Stomach smooth muscle (tissue), 2 donors: ENCODE measurements at regions not wholly inside any gene's neighbourhood (a gene's known extent, or its start where the extent isn't known, plus 50 kb on each side); places are given as distances from the start of the nearest gene placed in this dataset.
"Not testable (repeated sequence)": the region's sequence is repeated elsewhere in the genome, so short reads cannot be mapped to it uniquely, and the experiment has no call there.

Experiments
- H3K27ac ChIP-seq: one replicate; pipeline ENCODE4 v1.7.0; 2013; ENCODE audit warnings: mild to moderate bottlenecking, low read length, inconsistent platforms
- H3K27me3 ChIP-seq, 2 donors: one replicate each; pipeline ENCODE4 v1.7.0; 2013; ENCODE audit warnings: low read length in 2 of 2; ENCODE audit not compliant: insufficient read depth in 2 of 2, control insufficient read depth in 1 of 2
- H3K36me3 ChIP-seq, 2 donors: one replicate each; pipeline ENCODE4 v1.7.0; 2013; ENCODE audit warnings: low read length in 2 of 2; ENCODE audit not compliant: control insufficient read depth in 2 of 2, insufficient read depth in 2 of 2
- H3K4me1 ChIP-seq: one replicate; pipeline ENCODE4 v1.7.0; 2013; ENCODE audit warnings: low read length; ENCODE audit not compliant: control insufficient read depth, insufficient read depth
- H3K4me3 ChIP-seq, 2 donors: one replicate each; pipeline ENCODE4 v1.7.0; 2013; ENCODE audit warnings: low read length in 2 of 2
- H3K9ac ChIP-seq, 2 donors: one replicate each; pipeline ENCODE4 v1.7.0; 2013; ENCODE audit warnings: low read length in 2 of 2, mild to moderate bottlenecking in 1 of 2
- H3K9me3 ChIP-seq, 2 donors: one replicate each; pipeline ENCODE4 v1.7.0; 2013; ENCODE audit warnings: low read length in 2 of 2; ENCODE audit not compliant: control insufficient read depth in 2 of 2
- donor health status: healthy.
- donor health status: Pancreatic carcinoma.

GRCh38 chr2:87455209-87455853 is 292.6 kb upstream of the PLGLB2 start:
- not testable (repeated sequence) for H3K9ac ChIP-seq, H3K9me3 ChIP-seq, H3K36me3 ChIP-seq, H3K27ac ChIP-seq, H3K4me1 ChIP-seq, H3K27me3 ChIP-seq
- H3K4me3 ChIP-seq: peak overlapping the region in 1 of 2 donors; percentile 49

- not testable (repeated sequence) for H3K4me1 ChIP-seq, H3K9ac ChIP-seq, H3K27me3 ChIP-seq, H3K9me3 ChIP-seq, H3K36me3 ChIP-seq, H3K27ac ChIP-seq
- H3K4me3 ChIP-seq: peak overlapping the region in 1 of 2 donors; percentile 49
Measured at GRCh38 chr2:87455854-87456249, 292.0 kb upstream of the PLGLB2 start.

- peak overlapping the region in 1 of 2 donors; percentile 52 for H3K4me3 ChIP-seq
- H3K36me3 ChIP-seq, H3K9ac ChIP-seq, H3K4me1 ChIP-seq, H3K9me3 ChIP-seq, H3K27ac ChIP-seq, H3K27me3 ChIP-seq: not testable (repeated sequence)
Measured at GRCh38 chr2:87456477-87457128, 291.3 kb upstream of the PLGLB2 start.

GRCh38 chr2:87457129-87457499 is 290.8 kb upstream of the PLGLB2 start:
- H3K36me3 ChIP-seq, H3K4me3 ChIP-seq, H3K27me3 ChIP-seq, H3K4me1 ChIP-seq, H3K9me3 ChIP-seq, H3K27ac ChIP-seq, H3K9ac ChIP-seq: not testable (repeated sequence)

GRCh38 chr2:87458938-87459337 is 288.9 kb upstream of the PLGLB2 start:
- H3K4me3 ChIP-seq, H3K4me1 ChIP-seq, H3K27me3 ChIP-seq, H3K9ac ChIP-seq, H3K36me3 ChIP-seq, H3K27ac ChIP-seq, H3K9me3 ChIP-seq: not testable (repeated sequence)

GRCh38 chr2:87460104-87460503 is 287.8 kb upstream of the PLGLB2 start:
- not testable (repeated sequence) for H3K4me1 ChIP-seq, H3K9me3 ChIP-seq, H3K27me3 ChIP-seq, H3K36me3 ChIP-seq, H3K9ac ChIP-seq, H3K27ac ChIP-seq, H3K4me3 ChIP-seq

- not testable (repeated sequence) for H3K4me3 ChIP-seq, H3K4me1 ChIP-seq, H3K27me3 ChIP-seq, H3K36me3 ChIP-seq, H3K9me3 ChIP-seq, H3K27ac ChIP-seq, H3K9ac ChIP-seq
Measured at GRCh38 chr2:87460662-87461061, 287.2 kb upstream of the PLGLB2 start.

- not testable (repeated sequence) for H3K27ac ChIP-seq, H3K9ac ChIP-seq, H3K4me1 ChIP-seq, H3K4me3 ChIP-seq, H3K36me3 ChIP-seq, H3K27me3 ChIP-seq, H3K9me3 ChIP-seq
Measured at GRCh38 chr2:87461671-87462070, 286.2 kb upstream of the PLGLB2 start.

- H3K27ac ChIP-seq, H3K4me3 ChIP-seq, H3K36me3 ChIP-seq, H3K27me3 ChIP-seq, H3K9ac ChIP-seq, H3K9me3 ChIP-seq, H3K4me1 ChIP-seq: not testable (repeated sequence)
Measured at GRCh38 chr2:87464219-87464618, 283.7 kb upstream of the PLGLB2 start.

GRCh38 chr2:87465730-87466129 is 282.2 kb upstream of the PLGLB2 start:
- not testable (repeated sequence) for H3K9ac ChIP-seq, H3K36me3 ChIP-seq, H3K4me1 ChIP-seq, H3K27ac ChIP-seq, H3K4me3 ChIP-seq, H3K27me3 ChIP-seq, H3K9me3 ChIP-seq

GRCh38 chr2:87466591-87467120 is 281.2 kb upstream of the PLGLB2 start:
- H3K27me3 ChIP-seq, H3K4me1 ChIP-seq, H3K27ac ChIP-seq, H3K9ac ChIP-seq, H3K9me3 ChIP-seq, H3K4me3 ChIP-seq, H3K36me3 ChIP-seq: not testable (repeated sequence)
